ENCODE measurements at regions not wholly inside any gene's neighbourhood (a gene's known extent, or its start where the extent isn't known, plus 50 kb on each side); places are given as distances from the start of the nearest gene placed in this dataset.

- DNase-seq (no peak), ATAC-seq (no peak)
- no peak overlapping the region for H3K27ac ChIP-seq
- WGBS, 4 donors, result 50 to 74% (median 57%) methylated on average over 2 of the region's 2 CpGs
- no peaks in the 10 kb centered on the region for H3K27me3 ChIP-seq
- TF ChIP-seq CTCF (IDR thresholded peaks at IDR 0.05), result no peak
- TF ChIP-seq POLR2A (IDR thresholded peaks at IDR 0.05), result no peak
- H3K9me3 ChIP-seq, result no peaks in the 10 kb centered on the region
- intact Hi-C loops (cut with DNase I), result no loop called here
- no peak overlapping the region for H3K4me3 ChIP-seq
- H3K36me3 ChIP-seq, result no peaks in the 10 kb centered on the region
- H3K4me1 ChIP-seq, result no peaks in the 10 kb centered on the region
Measured at GRCh38 chr2:185388226-185388625, 350.4 kb upstream of the FSIP2 start.

GRCh38 chr2:185391543-185391942, 347.1 kb upstream of the FSIP2 start:
- DNase-seq (no peak), ATAC-seq (no peak)
- TF ChIP-seq POLR2A (IDR thresholded peaks at IDR 0.05) (no peak), CTCF (IDR thresholded peaks at IDR 0.05) (no peak)
- H3K27ac ChIP-seq, result no peak overlapping the region
- H3K9me3 ChIP-seq, result peaks cover 0 to 2% (median 0%) of the 10 kb centered on the region in 12 donors
- intact Hi-C loops (cut with DNase I), result no loop called here
- H3K4me1 ChIP-seq, result no peaks in the 10 kb centered on the region
- H3K4me3 ChIP-seq, result no peak overlapping the region
- no peaks in the 10 kb centered on the region for H3K27me3 ChIP-seq
- no peaks in the 10 kb centered on the region for H3K36me3 ChIP-seq

GRCh38 chr2:185393091-185393490, 345.5 kb upstream of the FSIP2 start:
- no peak for DNase-seq
- H3K27me3 ChIP-seq, result no peaks in the 10 kb centered on the region
- no peak overlapping the region for H3K4me3 ChIP-seq
- no peaks in the 10 kb centered on the region for H3K36me3 ChIP-seq
- H3K27ac ChIP-seq, result no peak overlapping the region
- no peaks in the 10 kb centered on the region for H3K4me1 ChIP-seq
- intact Hi-C loops (cut with DNase I), result no loop called here
- no peak for ATAC-seq
- TF ChIP-seq POLR2A (IDR thresholded peaks at IDR 0.05), result no peak
- peaks cover 0 to 10% (median 0%) of the 10 kb centered on the region in 12 donors for H3K9me3 ChIP-seq
- WGBS, 4 donors, result 49 to 57% (median 54%) methylated on average over 5 of the region's 5 CpGs

GRCh38 chr2:185402474-185402873, 336.1 kb upstream of the FSIP2 start:
- no peak overlapping the region for H3K27ac ChIP-seq
- H3K4me1 ChIP-seq, result no peaks in the 10 kb centered on the region
- TF ChIP-seq CTCF (IDR thresholded peaks at IDR 0.05) (no peak), POLR2A (IDR thresholded peaks at IDR 0.05) (no peak)
- no peaks in the 10 kb centered on the region for H3K36me3 ChIP-seq
- peaks cover 0 to 4% (median 0%) of the 10 kb centered on the region in 12 donors for H3K9me3 ChIP-seq
- 71 to 87% (median 76%) methylated on average over 1 of the region's 1 CpG for WGBS, 4 donors
- intact Hi-C loops (cut with DNase I), result no loop called here
- ATAC-seq (no peak), DNase-seq (no peak)
- no peaks in the 10 kb centered on the region for H3K27me3 ChIP-seq
- no peak overlapping the region for H3K4me3 ChIP-seq

GRCh38 chr2:185404578-185404977, 334.0 kb upstream of the FSIP2 start:
- no peaks in the 10 kb centered on the region for H3K36me3 ChIP-seq
- H3K9me3 ChIP-seq, result peaks cover 0 to 5% (median 0%) of the 10 kb centered on the region in 12 donors
- DNase-seq (no peak), ATAC-seq (no peak)
- WGBS, 4 donors, result 66 to 80% (median 73%) methylated on average over 2 of the region's 2 CpGs
- no peak overlapping the region for H3K4me3 ChIP-seq
- no peak overlapping the region for H3K27ac ChIP-seq
- H3K27me3 ChIP-seq, result no peaks in the 10 kb centered on the region
- TF ChIP-seq CTCF (IDR thresholded peaks at IDR 0.05) (no peak), POLR2A (IDR thresholded peaks at IDR 0.05) (no peak)
- intact Hi-C loops (cut with DNase I), result no loop called here
- H3K4me1 ChIP-seq, result no peaks in the 10 kb centered on the region
